SU-DHL-6 (cell line): ENCODE measurements at regions not wholly inside any gene's neighbourhood (a gene's known extent, or its start where the extent isn't known, plus 50 kb on each side); places are given as distances from the start of the nearest gene placed in this dataset.

Experiments
- CTCF ChIP-seq: fragments of 200-600 bp; sonication (generic); IDR thresholded peaks from one replicate; pipeline ENCODE4 v1.5.1; 2017; ENCODE audit warnings: antibody characterized with exemption, mild to moderate bottlenecking, low read length, moderate library complexity; ENCODE audit not compliant: insufficient read depth, poor library complexity, severe bottlenecking
- EZH2phosphoT487 ChIP-seq: fragments of 200-600 bp; sonication (generic), shearing (Covaris generic); conservative IDR thresholded peaks from 2 replicates; pipeline ENCODE4 v1.6.1; 2018; ENCODE audit warnings: mild to moderate bottlenecking, antibody characterized with exemption, low read length, moderate library complexity, mixed read lengths

- TF ChIP-seq CTCF: no peak
- no peak for TF ChIP-seq EZH2phosphoT487
These were observed 482.4 kb downstream of the NLGN4X start for GRCh38 chrX:5746231-5746630.
